Right renal pelvis (tissue), 4 donors: ENCODE measurements at regions not wholly inside any gene's neighbourhood (a gene's known extent, or its start where the extent isn't known, plus 50 kb on each side); places are given as distances from the start of the nearest gene placed in this dataset.

Source experiments
- DNase-seq, 4 donors: peaks; one replicate each; pipeline ENCODE4 v3.0.0-alpha.2; 2013; ENCODE audit warnings: low read depth in 4 of 4, low spot score in 3 of 4, missing footprints in 1 of 4

GRCh38 chr17:15112846-15113617 lies 152.1 kb downstream of the PMP22 start:
- no peak for DNase-seq

DNA sequence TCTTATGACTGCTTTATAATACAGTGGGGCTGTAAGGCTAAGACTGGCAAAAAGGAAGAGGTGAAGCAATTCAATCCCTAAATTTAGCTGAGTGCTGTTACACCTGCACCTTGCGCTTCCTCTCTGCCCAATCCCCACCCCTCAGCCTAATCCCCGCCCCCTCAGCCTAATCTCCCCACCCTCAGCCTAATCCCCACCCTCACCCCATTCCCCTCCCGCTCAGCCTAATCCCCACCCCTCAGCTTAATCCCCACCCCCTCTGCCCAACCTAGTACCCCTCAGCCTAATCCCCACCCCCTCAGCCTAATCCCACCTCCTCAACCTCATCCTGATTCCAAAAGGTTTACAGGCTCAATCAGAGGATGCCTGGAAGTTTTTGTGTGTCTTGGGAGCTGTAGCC lies 155.5 kb downstream of the PMP22 start:
- DNase-seq: no peak

GRCh38 chr17:15108992-15109391 lies 156.1 kb downstream of the PMP22 start:
- DNase-seq: no peak

- no peak for DNase-seq
Measured at GRCh38 chr17:15106540-15106939, 158.6 kb downstream of the PMP22 start.

DNA sequence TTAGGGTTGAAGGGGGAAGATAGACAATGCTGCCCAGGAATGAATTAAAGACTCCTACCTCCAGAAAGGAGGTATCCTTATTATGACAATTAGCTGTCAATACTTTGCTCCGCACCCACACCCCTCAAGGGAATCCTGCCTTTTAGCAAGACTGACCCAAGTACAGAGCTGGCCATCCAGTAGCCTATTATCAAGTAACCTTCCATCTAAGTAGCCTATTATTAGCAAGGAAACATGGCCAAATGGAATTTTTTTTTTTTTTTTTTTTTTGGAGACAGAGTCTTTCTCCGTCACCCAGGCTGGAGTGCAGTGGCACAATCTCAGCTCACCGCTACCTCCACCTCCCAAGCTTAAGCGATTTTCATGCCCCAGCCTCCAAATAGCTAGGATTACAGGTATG lies 161.3 kb downstream of the PMP22 start:
- no peak for DNase-seq

DNA sequence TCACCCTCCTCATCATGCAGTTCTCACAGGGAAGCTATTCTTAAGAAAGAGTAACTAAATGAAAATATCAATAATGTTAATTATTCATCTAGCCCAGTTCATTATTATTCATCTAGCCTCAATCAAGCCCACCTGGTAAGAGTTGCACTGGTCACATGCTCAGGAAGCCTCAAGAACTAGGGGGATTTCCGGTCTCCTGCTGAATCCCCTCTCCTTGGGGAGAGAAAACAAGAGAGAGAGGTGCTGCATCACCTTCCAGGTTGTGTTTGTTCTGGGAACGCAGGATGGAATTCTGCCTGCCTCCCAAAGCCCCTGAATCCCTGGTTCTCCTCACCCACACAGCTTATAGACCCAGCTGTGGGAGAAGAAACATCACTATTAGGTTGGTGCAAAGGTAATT lies 164.0 kb downstream of the PMP22 start:
- no peak for DNase-seq

GRCh38 chr17:15096511-15096910 lies 168.6 kb downstream of the PMP22 start:
- DNase-seq: no peak

- DNase-seq: no peak
Measured at GRCh38 chr17:15095935-15096334, 169.2 kb downstream of the PMP22 start.

DNA sequence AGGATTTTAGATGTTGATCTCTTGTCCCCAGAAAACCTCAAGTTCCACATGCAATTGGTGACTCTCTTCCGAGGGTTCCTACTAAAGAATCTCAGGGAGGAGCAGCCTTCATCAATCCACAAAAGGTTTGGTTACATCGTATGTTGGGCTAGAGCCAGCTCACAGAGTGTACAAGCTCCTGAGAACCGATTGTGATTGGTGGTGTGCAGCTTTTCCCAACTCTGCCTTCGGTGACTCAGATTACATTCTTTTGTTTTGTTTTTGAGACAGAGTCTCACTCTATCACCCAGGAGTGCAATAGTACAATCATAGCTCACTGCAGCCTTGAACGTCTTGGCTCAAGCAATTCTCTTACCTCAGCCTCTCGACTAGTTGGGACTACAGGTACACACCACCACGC lies 172.4 kb downstream of the PMP22 start:
- no peak for DNase-seq

DNA sequence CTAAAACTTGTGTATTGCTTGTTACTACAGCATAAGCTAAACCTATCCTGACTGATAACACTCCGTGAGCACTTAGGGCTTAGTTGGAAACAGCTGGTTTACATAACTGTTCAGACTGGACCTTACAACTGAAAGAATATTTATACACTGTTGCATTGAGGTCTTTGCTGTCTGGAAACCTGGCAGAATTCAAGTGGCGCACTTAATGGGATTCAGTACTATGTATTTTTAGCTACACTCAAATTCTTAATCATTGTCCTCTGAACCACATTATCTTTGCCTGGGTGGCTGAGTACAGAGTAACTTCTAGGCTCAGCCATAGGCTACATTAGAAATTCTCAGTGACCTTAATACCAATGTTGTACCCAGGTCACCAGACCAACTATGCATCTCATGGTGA lies 172.9 kb downstream of the PMP22 start:
- DNase-seq: no peak

GRCh38 chr17:15091825-15092224 lies 173.3 kb downstream of the PMP22 start:
- DNase-seq: no peak

DNA sequence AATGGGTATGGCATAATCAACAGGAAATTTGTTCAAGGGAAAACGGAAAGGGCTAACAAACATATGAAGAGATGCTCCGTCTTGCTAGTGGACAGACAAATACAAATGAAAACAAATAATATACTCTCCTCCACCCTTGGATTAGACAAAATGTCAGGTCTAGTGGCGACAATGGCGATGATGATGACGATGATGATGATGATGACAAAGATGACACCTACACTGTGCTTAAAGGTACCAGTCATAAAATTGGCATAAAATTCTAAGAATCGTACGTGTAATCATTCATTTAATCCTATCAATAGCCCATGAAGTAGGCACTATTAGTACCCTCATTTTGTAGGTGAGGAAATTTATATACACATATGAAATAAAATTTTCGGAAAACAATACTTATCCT lies 174.6 kb downstream of the PMP22 start:
- no peak for DNase-seq

- DNase-seq: no peak
Measured at GRCh38 chr17:15087946-15088345, 177.2 kb downstream of the PMP22 start.

DNA sequence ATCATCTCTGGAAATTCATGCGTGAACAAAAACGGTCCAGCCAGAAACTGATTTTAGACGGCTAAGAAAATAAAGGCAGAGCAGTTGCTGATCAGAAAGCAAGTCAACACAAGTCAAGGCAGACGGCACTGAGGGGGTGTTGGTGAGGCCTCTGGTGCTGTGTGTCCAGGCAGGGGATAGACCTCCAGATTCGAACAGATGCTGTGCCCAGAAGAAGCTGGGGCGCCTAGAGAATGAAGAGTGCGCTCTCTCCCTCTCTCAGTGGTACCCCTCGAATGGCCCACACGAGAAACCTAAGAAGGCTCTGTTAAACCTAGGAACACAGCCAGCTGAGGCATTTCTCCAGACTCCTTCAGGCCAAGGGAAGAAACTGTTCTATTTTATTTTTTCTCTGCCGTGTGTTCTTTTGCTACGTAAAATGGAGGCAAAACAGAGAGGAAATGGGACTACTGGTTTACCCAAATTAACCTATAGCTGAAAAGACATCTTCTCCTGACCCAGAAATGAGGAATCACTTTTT lies 178.3 kb downstream of the PMP22 start:
- DNase-seq: no peak

GRCh38 chr17:15085890-15086677 lies 179.0 kb downstream of the PMP22 start:
- no peak for DNase-seq

- no peak for DNase-seq
Measured at GRCh38 chr17:15083225-15083624, 181.9 kb downstream of the PMP22 start.

GRCh38 chr17:15081008-15081407 lies 184.1 kb downstream of the PMP22 start:
- DNase-seq: no peak

DNA sequence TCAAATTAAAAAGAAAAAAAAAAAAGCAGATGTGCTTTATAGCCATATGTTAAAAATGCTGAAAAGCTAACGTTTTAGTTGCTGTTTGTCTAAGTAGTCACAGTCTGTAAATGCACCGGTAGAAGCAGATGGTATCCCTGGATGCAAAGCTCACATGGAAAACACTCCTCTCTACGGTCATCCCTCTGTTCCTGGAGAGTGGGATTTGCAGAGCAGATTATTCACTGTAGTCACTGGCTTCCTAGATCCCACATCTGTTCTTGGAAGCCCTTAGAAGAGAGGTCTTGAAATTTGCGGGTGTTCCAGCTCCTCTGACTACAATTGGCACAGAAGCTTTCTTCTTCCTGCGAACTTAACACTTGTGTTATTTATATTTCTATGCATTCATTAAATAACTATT lies 186.6 kb downstream of the PMP22 start:
- no peak for DNase-seq

- no peak for DNase-seq
Measured at GRCh38 chr17:15076991-15077663, 188.0 kb downstream of the PMP22 start.

DNA sequence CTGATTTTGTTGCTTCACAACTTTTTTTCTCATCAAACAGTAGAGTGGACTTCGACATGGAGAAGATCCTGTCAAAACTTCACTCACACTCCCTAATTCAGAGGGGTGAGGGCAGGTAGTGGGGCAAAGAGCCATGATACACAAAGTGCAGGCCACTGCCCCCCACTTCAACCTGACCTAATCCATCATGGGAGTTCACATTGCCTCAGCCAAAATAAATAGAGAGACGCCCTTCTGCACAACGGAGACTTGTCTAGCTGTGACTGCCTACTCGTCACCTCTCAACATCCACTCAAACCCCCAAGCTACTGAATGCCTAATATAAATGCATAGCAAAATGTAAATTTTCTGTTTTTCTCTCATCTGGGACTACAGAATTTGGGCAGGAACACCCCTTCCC lies 213.2 kb downstream of the PMP22 start:
- DNase-seq: no peak

- no peak for DNase-seq
Measured at GRCh38 chr17:15049795-15050160, 215.3 kb downstream of the PMP22 start.
